PFSK-1 (cell line): ENCODE measurements at regions not wholly inside any gene's neighbourhood (a gene's known extent, or its start where the extent isn't known, plus 50 kb on each side); places are given as distances from the start of the nearest gene placed in this dataset.

Source experiments
- POLR2AphosphoS5 ChIP-seq: IDR thresholded peaks from 2 replicates; pipeline ENCODE4 v1.6.1; 2012; ENCODE audit warnings: low read depth, mild to moderate bottlenecking, control low read depth, low read length, moderate library complexity
- SIN3A ChIP-seq: IDR thresholded peaks from 2 replicates; pipeline ENCODE4 v1.6.1; 2012; ENCODE audit warnings: mild to moderate bottlenecking, low read length, moderate library complexity, borderline replicate concordance; ENCODE audit not compliant: insufficient read depth
- TAF1 ChIP-seq: IDR thresholded peaks from 2 replicates; pipeline ENCODE4 v1.6.1; 2012; ENCODE audit warnings: low read length, control low read depth, borderline replicate concordance; ENCODE audit not compliant: insufficient read depth
- TF ChIP-seq, protein P1 (sequence below), 2 experiments: IDR thresholded peaks; 2 replicates each; pipeline versions ENCODE4 v1.6.1 to v1.8.0; 2011 to 2012; ENCODE audit warnings: low read depth in 2 of 2, low read length in 2 of 2, control low read depth in 1 of 2, inconsistent platforms in 1 of 2, mild to moderate bottlenecking in 1 of 2, moderate library complexity in 1 of 2; ENCODE audit not compliant: insufficient read depth in 1 of 2

DNA sequence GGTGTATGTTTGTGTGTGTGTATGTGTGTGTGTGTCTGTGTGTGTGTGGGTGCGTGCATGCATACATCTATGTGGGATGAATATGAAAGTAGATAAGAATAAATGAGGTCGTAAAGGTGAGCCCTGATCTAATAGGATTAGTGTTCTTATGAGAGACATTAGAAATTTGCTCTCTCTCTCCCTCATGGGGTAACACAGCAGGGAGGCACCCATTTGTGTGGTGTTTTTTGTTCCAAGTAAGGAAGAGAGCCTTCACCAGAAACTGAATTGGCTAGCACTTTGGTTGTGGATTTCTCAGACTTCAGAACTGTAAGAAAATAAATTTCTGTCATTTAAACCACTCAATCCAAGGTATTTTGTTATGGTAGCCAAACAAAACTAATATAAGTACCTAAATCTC, 353.7 kb upstream of the CHRM2 start:
- TF ChIP-seq POLR2AphosphoS5 (no peak), TAF1 (no peak), SIN3A (no peak)
- TF ChIP-seq, protein P1, sequence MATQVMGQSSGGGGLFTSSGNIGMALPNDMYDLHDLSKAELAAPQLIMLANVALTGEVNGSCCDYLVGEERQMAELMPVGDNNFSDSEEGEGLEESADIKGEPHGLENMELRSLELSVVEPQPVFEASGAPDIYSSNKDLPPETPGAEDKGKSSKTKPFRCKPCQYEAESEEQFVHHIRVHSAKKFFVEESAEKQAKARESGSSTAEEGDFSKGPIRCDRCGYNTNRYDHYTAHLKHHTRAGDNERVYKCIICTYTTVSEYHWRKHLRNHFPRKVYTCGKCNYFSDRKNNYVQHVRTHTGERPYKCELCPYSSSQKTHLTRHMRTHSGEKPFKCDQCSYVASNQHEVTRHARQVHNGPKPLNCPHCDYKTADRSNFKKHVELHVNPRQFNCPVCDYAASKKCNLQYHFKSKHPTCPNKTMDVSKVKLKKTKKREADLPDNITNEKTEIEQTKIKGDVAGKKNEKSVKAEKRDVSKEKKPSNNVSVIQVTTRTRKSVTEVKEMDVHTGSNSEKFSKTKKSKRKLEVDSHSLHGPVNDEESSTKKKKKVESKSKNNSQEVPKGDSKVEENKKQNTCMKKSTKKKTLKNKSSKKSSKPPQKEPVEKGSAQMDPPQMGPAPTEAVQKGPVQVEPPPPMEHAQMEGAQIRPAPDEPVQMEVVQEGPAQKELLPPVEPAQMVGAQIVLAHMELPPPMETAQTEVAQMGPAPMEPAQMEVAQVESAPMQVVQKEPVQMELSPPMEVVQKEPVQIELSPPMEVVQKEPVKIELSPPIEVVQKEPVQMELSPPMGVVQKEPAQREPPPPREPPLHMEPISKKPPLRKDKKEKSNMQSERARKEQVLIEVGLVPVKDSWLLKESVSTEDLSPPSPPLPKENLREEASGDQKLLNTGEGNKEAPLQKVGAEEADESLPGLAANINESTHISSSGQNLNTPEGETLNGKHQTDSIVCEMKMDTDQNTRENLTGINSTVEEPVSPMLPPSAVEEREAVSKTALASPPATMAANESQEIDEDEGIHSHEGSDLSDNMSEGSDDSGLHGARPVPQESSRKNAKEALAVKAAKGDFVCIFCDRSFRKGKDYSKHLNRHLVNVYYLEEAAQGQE (IDR thresholded peaks at IDR 0.05; ENCODE audit: insufficient read depth in 1 of 2, low read depth in 2 of 2, low read length in 2 of 2) = no peak
